Fibroblast of lung (primary cell): ENCODE measurements at regions not wholly inside any gene's neighbourhood (a gene's known extent, or its start where the extent isn't known, plus 50 kb on each side); places are given as distances from the start of the nearest gene placed in this dataset.

Experiments used
- EZH2 ChIP-seq: IDR thresholded peaks from 2 replicates; pipeline ENCODE4 v1.5.1; 2012; ENCODE audit warnings: low read length, control low read depth, mild to moderate bottlenecking; ENCODE audit errors: missing control alignments
- TF ChIP-seq, protein P1 (sequence below), 2 donors: IDR thresholded peaks in 1 of 2; conservative IDR thresholded peaks in 1 of 2; 1 replicate in 1 of 2; 2 replicates in 1 of 2; pipeline ENCODE4 v1.5.1; 2011 to 2012; ENCODE audit warnings: low read length in 2 of 2, control low read depth in 1 of 2, inconsistent platforms in 1 of 2, low read depth in 1 of 2, mild to moderate bottlenecking in 1 of 2

DNA sequence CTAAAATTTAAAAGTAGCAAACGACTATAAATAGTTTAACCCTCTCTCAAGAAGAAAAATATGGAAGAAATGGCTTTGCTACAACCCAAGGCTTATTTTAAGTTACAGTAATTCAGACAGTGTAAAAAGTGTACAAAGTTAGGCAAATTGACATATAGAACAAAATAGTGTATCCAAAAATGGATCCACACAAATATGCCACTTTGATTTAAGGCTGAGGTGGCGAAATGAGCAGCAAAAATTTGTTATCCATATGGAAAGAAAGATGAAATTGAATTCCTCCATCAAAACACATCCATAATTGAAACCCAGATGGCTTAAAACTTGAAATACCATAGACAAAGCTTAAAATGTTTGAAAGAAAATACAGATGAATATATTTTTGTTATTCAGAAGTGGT, 540.8 kb downstream of the BRINP3 start:
- TF ChIP-seq, protein P1, sequence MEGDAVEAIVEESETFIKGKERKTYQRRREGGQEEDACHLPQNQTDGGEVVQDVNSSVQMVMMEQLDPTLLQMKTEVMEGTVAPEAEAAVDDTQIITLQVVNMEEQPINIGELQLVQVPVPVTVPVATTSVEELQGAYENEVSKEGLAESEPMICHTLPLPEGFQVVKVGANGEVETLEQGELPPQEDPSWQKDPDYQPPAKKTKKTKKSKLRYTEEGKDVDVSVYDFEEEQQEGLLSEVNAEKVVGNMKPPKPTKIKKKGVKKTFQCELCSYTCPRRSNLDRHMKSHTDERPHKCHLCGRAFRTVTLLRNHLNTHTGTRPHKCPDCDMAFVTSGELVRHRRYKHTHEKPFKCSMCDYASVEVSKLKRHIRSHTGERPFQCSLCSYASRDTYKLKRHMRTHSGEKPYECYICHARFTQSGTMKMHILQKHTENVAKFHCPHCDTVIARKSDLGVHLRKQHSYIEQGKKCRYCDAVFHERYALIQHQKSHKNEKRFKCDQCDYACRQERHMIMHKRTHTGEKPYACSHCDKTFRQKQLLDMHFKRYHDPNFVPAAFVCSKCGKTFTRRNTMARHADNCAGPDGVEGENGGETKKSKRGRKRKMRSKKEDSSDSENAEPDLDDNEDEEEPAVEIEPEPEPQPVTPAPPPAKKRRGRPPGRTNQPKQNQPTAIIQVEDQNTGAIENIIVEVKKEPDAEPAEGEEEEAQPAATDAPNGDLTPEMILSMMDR (conservative IDR thresholded peaks at IDR 0.05 in 1 of 2, IDR thresholded peaks at IDR 0.05 in 1 of 2; ENCODE audit: low read depth in 1 of 2, low read length in 2 of 2) = no peak
- no peak for TF ChIP-seq EZH2
